Parathyroid adenoma (tissue), 2 donors: ENCODE measurements at regions not wholly inside any gene's neighbourhood (a gene's known extent, or its start where the extent isn't known, plus 50 kb on each side); places are given as distances from the start of the nearest gene placed in this dataset.

Source experiments
- H2AFZ ChIP-seq: fragments of 300-600 bp; sonication (generic); one replicate; pipeline ENCODE4 v1.7.0; 2017; ENCODE audit warnings: antibody characterized with exemption, mild to moderate bottlenecking
- H3K27ac ChIP-seq: fragments of 300-600 bp; sonication (generic); one replicate; pipeline ENCODE4 v1.7.0; 2017
- H3K27me3 ChIP-seq: fragments of 300-600 bp; sonication (generic); one replicate; pipeline ENCODE4 v1.7.0; 2017; ENCODE audit warnings: low read length; ENCODE audit not compliant: control insufficient read depth, insufficient read depth
- H3K36me3 ChIP-seq: fragments of 300-600 bp; sonication (generic); one replicate; pipeline ENCODE4 v1.7.0; 2017; ENCODE audit warnings: low read length; ENCODE audit not compliant: control insufficient read depth, insufficient read depth
- H3K4me1 ChIP-seq: fragments of 300-600 bp; sonication (generic); one replicate; pipeline ENCODE4 v1.7.0; 2017; ENCODE audit warnings: control low read depth
- H3K4me2 ChIP-seq: fragments of 300-600 bp; sonication (generic); one replicate; pipeline ENCODE4 v1.7.0; 2017; ENCODE audit warnings: low read length
- H3K4me3 ChIP-seq: fragments of 300-600 bp; sonication (generic); one replicate; pipeline ENCODE4 v1.7.0; 2017; ENCODE audit warnings: low read depth, low read length
- H3K79me2 ChIP-seq: fragments of 300-600 bp; sonication (generic); one replicate; pipeline ENCODE4 v1.7.0; 2017; ENCODE audit warnings: control low read depth
- H3K9ac ChIP-seq: fragments of 300-600 bp; sonication (generic); one replicate; pipeline ENCODE4 v1.7.0; 2017; ENCODE audit warnings: mild to moderate bottlenecking
- H3K9me3 ChIP-seq: fragments of 300-600 bp; sonication (generic); one replicate; pipeline ENCODE4 v1.7.0; 2017; ENCODE audit warnings: low read length; ENCODE audit not compliant: control insufficient read depth
- TF ChIP-seq, protein P1 (sequence below): fragments of 300-600 bp; sonication (generic); IDR thresholded peaks from one replicate; pipeline ENCODE4 v1.7.0; 2017; ENCODE audit warnings: antibody characterized with exemption, mild to moderate bottlenecking
- donor health status: primary hyperparathyroidism.

DNA sequence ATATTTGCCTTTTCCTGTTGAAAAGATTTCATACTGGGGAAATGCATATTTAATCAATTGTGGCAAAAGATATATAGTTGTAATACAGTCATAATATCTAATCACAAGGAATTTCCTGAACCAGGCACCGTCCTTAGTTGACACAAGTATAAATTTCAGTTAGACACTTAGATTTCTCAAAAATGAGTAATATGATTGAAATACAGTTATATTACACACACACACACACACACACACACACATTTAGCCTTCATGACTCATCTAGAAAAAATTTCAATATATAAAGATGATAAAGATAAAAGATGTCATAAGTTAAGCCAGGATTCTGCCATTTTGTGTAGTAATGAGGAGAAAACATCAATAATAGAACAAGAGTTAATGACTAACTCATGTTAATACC lies 258.4 kb upstream of the ZNF804A start:
- Histone ChIP-seq H3K4me3 (no peak overlapping the region), H3K27me3 (no peaks in the 10 kb centered on the region), H3K4me1 (no peaks in the 10 kb centered on the region), H3K9ac (no peak overlapping the region), H3K4me2 (no peak overlapping the region), H3K27ac (no peak overlapping the region), H2AFZ (no peak overlapping the region), H3K9me3 (no peaks in the 10 kb centered on the region), H3K79me2 (no peaks in the 10 kb centered on the region), H3K36me3 (no peaks in the 10 kb centered on the region)
- TF ChIP-seq, protein P1, sequence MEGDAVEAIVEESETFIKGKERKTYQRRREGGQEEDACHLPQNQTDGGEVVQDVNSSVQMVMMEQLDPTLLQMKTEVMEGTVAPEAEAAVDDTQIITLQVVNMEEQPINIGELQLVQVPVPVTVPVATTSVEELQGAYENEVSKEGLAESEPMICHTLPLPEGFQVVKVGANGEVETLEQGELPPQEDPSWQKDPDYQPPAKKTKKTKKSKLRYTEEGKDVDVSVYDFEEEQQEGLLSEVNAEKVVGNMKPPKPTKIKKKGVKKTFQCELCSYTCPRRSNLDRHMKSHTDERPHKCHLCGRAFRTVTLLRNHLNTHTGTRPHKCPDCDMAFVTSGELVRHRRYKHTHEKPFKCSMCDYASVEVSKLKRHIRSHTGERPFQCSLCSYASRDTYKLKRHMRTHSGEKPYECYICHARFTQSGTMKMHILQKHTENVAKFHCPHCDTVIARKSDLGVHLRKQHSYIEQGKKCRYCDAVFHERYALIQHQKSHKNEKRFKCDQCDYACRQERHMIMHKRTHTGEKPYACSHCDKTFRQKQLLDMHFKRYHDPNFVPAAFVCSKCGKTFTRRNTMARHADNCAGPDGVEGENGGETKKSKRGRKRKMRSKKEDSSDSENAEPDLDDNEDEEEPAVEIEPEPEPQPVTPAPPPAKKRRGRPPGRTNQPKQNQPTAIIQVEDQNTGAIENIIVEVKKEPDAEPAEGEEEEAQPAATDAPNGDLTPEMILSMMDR, result no peak

- Histone ChIP-seq H3K27ac (no peak overlapping the region), H3K9me3 (no peaks in the 10 kb centered on the region), H3K9ac (no peak overlapping the region), H3K79me2 (no peaks in the 10 kb centered on the region), H3K4me2 (no peak overlapping the region), H3K4me3 (no peak overlapping the region), H3K36me3 (no peaks in the 10 kb centered on the region), H3K27me3 (no peaks in the 10 kb centered on the region), H2AFZ (no peak overlapping the region), H3K4me1 (no peaks in the 10 kb centered on the region)
- TF ChIP-seq, protein P1, result no peak
These were observed 251.9 kb upstream of the ZNF804A start for GRCh38 chr2:184346338-184346862.

DNA sequence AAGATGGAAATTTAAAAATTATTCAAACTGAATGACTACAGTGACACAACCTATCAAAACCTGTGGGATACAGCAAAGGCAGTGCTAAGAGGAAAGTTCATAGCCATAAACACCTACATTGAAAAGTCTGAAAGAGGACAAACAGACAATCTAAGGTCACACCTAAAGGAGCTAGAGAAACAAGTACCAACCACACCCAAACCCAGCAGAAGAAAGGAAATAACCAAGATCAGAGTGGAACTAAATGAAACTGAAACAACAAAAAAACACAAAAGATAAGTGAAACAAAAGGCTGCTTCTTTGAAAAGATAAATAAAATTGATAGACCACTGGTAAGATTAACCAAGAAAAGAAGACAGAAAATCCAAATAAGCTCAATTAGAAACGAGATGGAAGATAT lies 247.2 kb upstream of the ZNF804A start:
- H3K27ac ChIP-seq, result no peak overlapping the region
- no peaks in the 10 kb centered on the region for H3K4me1 ChIP-seq
- no peak overlapping the region for H3K4me2 ChIP-seq
- H3K4me3 ChIP-seq, result no peak overlapping the region
- H3K9me3 ChIP-seq, result no peaks in the 10 kb centered on the region
- no peaks in the 10 kb centered on the region for H3K27me3 ChIP-seq
- no peak overlapping the region for H2AFZ ChIP-seq
- no peak overlapping the region for H3K9ac ChIP-seq
- H3K79me2 ChIP-seq, result no peaks in the 10 kb centered on the region
- TF ChIP-seq, protein P1, result no peak
- no peaks in the 10 kb centered on the region for H3K36me3 ChIP-seq

DNA sequence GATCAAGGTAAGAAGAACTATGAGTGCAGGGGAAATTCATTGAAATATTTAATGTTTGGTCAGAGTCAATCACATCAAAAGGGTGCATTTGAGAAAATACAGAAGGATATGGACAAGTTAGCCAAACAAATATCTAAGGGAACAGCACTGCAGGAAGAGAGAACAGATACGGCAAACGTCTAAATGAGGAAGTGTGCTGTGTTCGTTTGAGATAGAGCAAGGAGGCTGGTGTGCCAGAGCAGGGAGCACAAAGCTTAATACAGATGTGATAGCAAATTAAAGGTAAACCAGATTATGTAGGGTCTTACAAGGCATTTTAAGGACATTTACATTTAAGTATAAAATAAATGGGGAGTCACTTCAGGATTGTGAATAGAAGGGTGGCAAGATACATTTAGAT lies 241.3 kb upstream of the ZNF804A start:
- no peak overlapping the region for H3K9ac ChIP-seq

GRCh38 chr2:184359379-184359778 lies 238.9 kb upstream of the ZNF804A start:
- Histone ChIP-seq H3K9ac (no peak overlapping the region), H3K27ac (no peak overlapping the region), H2AFZ (no peak overlapping the region), H3K79me2 (no peaks in the 10 kb centered on the region), H3K27me3 (no peaks in the 10 kb centered on the region), H3K4me2 (no peak overlapping the region), H3K9me3 (no peaks in the 10 kb centered on the region), H3K36me3 (no peaks in the 10 kb centered on the region), H3K4me1 (no peaks in the 10 kb centered on the region), H3K4me3 (no peak overlapping the region)
- TF ChIP-seq, protein P1, result no peak

More for the DNA sequence above, 241.3 kb upstream of the ZNF804A start:
- Histone ChIP-seq H3K4me1 (no peaks in the 10 kb centered on the region), H3K27me3 (no peaks in the 10 kb centered on the region), H3K9me3 (no peaks in the 10 kb centered on the region), H3K4me2 (no peak overlapping the region), H2AFZ (no peak overlapping the region), H3K27ac (no peak overlapping the region), H3K4me3 (no peak overlapping the region), H3K36me3 (no peaks in the 10 kb centered on the region), H3K79me2 (no peaks in the 10 kb centered on the region)
- TF ChIP-seq, protein P1, result no peak
